Activated CD4-positive, alpha-beta T cell treated with anti-CD3 and anti-CD28 coated beads, Interleukin-2, amount 10 ng/mL, durations not matched to agents 24 days and 14 days (primary cell): ENCODE measurements at regions not wholly inside any gene's neighbourhood (a gene's known extent, or its start where the extent isn't known, plus 50 kb on each side); places are given as distances from the start of the nearest gene placed in this dataset.
"Not testable (repeated sequence)": the region's sequence is repeated elsewhere in the genome, so short reads cannot be mapped to it uniquely, and the experiment has no call there.

ENCODE experiments used
- DNase-seq: peaks from one replicate; pipeline ENCODE4 v3.0.0; 2022
- H3K27ac Mint-ChIP-seq: one replicate; pipeline ENCODE4 v1.8.0; 2022; ENCODE audit warnings: mild to moderate bottlenecking, mixed read lengths
- H3K27me3 Mint-ChIP-seq: one replicate; pipeline ENCODE4 v1.8.0; 2022; ENCODE audit warnings: mixed read lengths
- H3K36me3 Mint-ChIP-seq: one replicate; pipeline ENCODE4 v1.8.0; 2022; ENCODE audit warnings: low read depth, mild to moderate bottlenecking, mixed read lengths
- H3K4me1 Mint-ChIP-seq: one replicate; pipeline ENCODE4 v1.8.0; 2021; ENCODE audit warnings: mixed read lengths
- H3K4me3 Mint-ChIP-seq: one replicate; pipeline ENCODE4 v1.8.0; 2022; ENCODE audit warnings: mild to moderate bottlenecking, moderate library complexity, mixed read lengths
- H3K9me3 Mint-ChIP-seq: one replicate; pipeline ENCODE4 v1.8.0; 2021; ENCODE audit warnings: mixed read lengths
- intact Hi-C: fragments of 100-400 bp; cut with micrococcal nuclease; formaldehyde crosslinking; loops from one replicate; pipeline ENCODE4 v1.15.1; 2023

DNA sequence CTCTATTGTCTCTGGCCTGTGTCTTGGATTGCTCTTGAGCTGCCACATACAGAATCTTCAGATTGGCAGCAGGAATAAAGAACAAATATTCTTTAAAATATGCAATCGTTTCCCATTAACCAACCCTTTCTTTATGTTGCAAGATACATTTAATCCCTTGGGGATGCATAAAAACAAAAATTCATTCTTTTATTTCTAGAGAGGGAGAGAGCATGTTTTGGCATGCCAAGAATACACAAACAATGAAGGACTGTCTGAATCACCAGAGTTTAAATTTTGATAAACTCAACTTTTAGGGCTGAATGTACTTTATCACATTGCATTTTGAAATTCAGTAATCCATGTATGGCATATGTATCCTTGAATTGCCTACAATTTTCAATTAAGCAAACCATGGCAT, 154.3 kb upstream of the SEMA3D start:
- no peak overlapping the region for H3K27ac Mint-ChIP-seq
- H3K27me3 Mint-ChIP-seq = no peaks in the 10 kb centered on the region
- no peak overlapping the region for H3K4me3 Mint-ChIP-seq
- no peak for DNase-seq
- no peaks in the 10 kb centered on the region for H3K4me1 Mint-ChIP-seq
- intact Hi-C loops = no loop called here
- no peaks in the 10 kb centered on the region for H3K36me3 Mint-ChIP-seq
- H3K9me3 Mint-ChIP-seq = no peaks in the 10 kb centered on the region

DNA sequence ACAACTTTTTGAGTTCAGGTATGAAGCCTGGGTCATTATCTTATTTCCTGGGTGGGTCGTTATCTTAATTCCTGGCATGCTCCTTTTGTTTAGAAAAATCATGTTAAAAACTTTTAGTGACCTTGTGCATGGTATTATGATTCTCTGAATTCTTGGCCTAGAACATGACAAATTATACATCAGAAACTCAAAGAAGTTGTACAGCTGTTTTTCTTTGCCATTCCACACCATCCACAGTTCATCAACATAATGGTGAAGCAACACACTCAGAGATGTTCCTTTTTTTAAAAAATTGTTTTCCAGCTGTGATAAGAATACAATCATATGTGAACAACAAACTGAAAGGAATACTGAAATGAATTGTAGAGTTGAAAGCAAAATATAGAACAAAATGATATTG, 149.2 kb upstream of the SEMA3D start:
- Mint-ChIP-seq H3K27me3 (no peaks in the 10 kb centered on the region), H3K9me3 (no peaks in the 10 kb centered on the region), H3K4me1 (no peaks in the 10 kb centered on the region), H3K36me3 (no peaks in the 10 kb centered on the region), H3K4me3 (no peak overlapping the region), H3K27ac (no peak overlapping the region)
- DNase-seq = no peak
- intact Hi-C loops = no loop called here

DNA sequence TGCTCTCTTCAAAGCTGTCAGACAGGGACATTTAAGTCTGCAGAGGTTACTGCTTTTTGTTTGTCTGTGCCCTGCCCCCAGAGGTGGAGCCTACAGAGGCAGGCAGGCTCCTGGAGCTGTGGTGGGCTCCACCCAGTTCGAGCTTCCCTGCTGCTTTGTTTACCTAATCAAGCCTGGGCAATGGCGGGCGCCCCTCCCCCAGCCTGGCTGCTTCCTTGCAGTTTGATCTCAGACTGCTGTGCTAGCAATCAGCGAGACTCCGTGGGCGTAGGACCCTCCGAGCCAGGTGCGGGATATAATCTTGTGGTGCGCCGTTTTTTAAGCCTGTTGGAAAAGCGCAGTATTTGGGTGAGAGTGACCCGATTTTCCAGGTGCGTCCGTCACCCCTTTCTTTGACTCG, 148.3 kb upstream of the SEMA3D start:
- H3K27me3 Mint-ChIP-seq, intact Hi-C loops, H3K4me3 Mint-ChIP-seq: not testable (repeated sequence)

DNA sequence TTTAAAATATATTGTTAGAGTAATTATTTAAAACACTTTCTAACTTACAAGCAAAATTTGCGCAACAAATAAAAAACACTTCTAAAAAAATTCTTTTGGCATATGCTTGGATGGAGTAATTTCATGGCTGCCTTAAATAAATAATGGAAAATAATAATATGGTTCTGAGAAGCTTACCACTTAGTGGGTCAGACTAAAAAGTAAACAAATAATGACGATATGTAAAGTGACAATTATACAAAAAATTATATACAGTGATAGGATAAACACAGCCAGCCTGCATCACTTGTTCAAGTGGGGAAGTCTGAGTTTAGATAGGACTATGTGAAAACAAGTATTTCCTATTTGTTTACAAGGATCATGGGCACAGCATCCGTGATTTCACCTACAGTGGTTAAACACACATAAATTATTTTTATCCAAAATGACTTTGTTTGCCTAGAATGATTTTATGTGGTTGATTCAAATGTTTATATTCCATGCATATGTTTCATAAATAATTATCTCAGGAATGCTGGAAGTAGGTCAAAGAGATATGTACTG, 141.7 kb upstream of the SEMA3D start:
- Mint-ChIP-seq H3K27me3 (no peaks in the 10 kb centered on the region), H3K4me1 (no peaks in the 10 kb centered on the region), H3K4me3 (no peak overlapping the region), H3K27ac (no peak overlapping the region), H3K9me3 (no peaks in the 10 kb centered on the region), H3K36me3 (no peaks in the 10 kb centered on the region)
- DNase-seq = no peak
- intact Hi-C loops = no loop called here

More for the DNA sequence above, 148.3 kb upstream of the SEMA3D start:
- not testable (repeated sequence) for H3K9me3 Mint-ChIP-seq, DNase-seq, H3K36me3 Mint-ChIP-seq, H3K4me1 Mint-ChIP-seq, H3K27ac Mint-ChIP-seq

DNA sequence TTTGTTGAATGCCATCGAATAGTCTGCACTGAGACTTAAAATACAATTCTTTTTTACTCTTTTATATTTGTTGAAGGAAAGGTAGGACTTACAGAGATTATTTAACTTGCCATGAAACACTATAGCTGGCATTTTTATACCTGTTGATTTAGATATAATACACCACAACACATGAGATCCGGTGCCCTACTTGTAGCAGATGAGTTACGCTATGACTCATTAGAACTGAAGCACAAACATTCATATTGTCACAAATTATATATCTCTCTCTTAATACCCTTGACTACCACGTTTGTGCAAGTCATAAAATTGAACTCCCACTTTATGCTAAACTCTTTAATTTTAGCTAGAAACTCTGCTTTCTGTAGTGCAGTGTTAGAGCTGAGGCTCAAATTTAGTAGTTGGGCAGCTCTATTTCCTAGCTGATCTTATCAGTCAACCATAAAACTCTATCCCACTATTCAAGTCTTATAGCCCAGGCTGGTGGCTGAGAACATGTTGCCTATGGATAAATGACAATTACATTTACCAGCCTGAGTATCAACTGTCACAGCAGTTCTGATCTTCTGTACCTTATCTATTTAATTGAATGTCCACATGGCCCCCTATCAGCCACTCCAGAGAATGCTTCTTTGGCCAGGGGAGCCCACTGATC, 137.4 kb upstream of the SEMA3D start:
- no peak overlapping the region for H3K4me3 Mint-ChIP-seq
- H3K36me3 Mint-ChIP-seq = no peaks in the 10 kb centered on the region
- H3K27ac Mint-ChIP-seq = no peak overlapping the region
- no peaks in the 10 kb centered on the region for H3K4me1 Mint-ChIP-seq
- no peak for DNase-seq
- H3K27me3 Mint-ChIP-seq = no peaks in the 10 kb centered on the region
- H3K9me3 Mint-ChIP-seq = no peaks in the 10 kb centered on the region
- intact Hi-C loops = no loop called here

DNA sequence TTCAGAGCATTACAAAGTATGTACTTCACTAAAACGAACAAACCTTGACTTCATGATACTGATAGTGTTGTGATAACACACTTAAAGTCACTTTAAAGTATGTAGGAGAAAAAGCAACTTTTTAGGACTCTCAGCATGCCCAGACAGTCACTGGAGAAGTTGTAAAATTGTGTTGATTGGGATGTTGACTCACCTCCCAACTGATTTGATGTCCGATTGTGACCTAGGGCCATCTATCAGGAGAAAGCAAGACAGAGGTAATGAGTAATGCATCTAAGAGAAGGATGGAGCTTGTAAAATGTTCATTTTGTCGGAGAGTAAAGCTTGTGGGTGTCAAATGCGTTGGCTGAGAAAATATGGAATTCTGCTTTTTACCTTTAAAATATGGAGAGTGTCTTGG, 135.4 kb upstream of the SEMA3D start:
- no peak for DNase-seq
- H3K4me1 Mint-ChIP-seq = no peaks in the 10 kb centered on the region
- intact Hi-C loops = no loop called here
- H3K27ac Mint-ChIP-seq = no peak overlapping the region
- H3K27me3 Mint-ChIP-seq = no peaks in the 10 kb centered on the region
- H3K36me3 Mint-ChIP-seq = no peaks in the 10 kb centered on the region
- no peak overlapping the region for H3K4me3 Mint-ChIP-seq
- H3K9me3 Mint-ChIP-seq = no peaks in the 10 kb centered on the region

DNA sequence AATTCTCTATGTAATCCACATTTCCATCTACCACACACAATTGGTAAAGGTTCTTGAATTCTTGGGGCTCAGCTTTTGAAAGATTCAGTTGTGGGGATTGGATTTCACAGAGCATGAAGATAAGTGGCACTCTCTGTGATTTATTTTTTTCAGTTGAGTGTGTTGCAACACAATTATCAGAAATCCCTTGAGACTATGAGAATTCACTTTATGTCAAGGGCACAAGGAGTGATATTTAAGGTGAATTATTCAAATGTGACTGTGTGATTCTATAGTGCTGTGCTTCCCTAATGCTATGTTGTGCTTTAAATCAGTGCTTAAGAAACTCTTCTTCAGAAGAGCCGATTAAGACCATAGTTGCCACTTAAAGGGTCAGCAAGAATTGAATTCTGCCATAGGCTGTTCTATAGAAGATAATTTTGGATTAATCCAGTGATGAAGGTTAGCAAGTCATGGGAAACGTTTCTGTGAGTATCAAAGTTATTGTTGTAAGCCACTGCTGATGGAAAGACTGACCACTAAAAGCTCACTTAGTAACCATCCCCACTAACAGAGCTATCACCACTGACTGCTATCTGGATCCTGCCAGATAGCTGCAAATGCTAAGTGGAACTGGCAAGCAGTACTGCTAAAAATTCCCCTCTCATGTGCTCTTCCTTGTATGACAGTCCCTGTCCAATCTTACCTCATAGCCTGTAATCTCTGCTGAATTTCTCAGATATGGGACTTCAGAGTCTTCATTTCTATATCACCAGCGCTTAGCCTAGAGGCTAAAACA, 134.0 kb upstream of the SEMA3D start:
- Mint-ChIP-seq H3K27me3 (no peaks in the 10 kb centered on the region), H3K4me3 (no peak overlapping the region), H3K9me3 (no peaks in the 10 kb centered on the region), H3K36me3 (no peaks in the 10 kb centered on the region), H3K4me1 (no peaks in the 10 kb centered on the region), H3K27ac (no peak overlapping the region)
- intact Hi-C loops = no loop called here
- no peak for DNase-seq

DNA sequence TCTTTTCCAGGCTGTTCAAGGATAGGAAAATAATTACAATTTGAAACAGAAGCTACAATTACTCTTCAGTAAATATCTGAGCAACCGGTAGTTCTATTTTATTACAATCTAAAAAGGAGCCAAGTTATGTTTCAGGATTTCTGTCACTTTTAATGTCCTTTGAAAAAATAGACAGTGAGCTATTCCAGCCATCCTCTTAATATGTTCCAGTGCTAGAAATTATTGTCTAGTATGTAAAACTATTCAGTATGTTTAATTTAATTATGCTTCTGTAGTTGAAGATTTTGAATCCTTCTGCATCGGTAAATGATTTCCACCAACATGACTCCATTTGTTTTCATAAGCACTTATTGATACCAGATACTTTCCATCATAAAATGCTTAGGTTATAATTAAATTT, 129.6 kb upstream of the SEMA3D start:
- intact Hi-C loops = no loop called here

DNA sequence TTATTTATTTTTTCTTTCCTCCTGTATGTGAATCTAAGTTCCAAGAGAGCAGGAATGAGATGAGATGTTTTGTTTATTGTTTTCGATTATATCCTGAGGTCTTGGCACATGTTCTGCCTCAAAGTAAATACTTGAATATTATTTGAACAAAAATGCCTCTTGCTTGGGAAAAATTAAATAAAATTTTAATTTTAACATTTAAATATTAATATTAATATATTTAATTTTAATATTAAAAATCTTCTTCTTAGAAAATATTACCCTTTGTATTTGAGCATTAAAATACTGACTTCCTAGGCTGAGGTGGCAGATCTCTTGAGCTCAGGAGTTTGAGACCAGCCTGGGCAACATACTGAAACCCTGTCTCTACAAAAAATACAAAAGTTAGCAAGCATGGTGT, 123.4 kb upstream of the SEMA3D start:
- Mint-ChIP-seq H3K4me1 (no peaks in the 10 kb centered on the region), H3K27ac (no peak overlapping the region), H3K4me3 (no peak overlapping the region), H3K27me3 (no peaks in the 10 kb centered on the region), H3K36me3 (no peaks in the 10 kb centered on the region), H3K9me3 (no peaks in the 10 kb centered on the region)
- no peak for DNase-seq
- intact Hi-C loops = no loop called here

More for the DNA sequence above, 129.6 kb upstream of the SEMA3D start:
- Mint-ChIP-seq H3K4me1 (no peaks in the 10 kb centered on the region), H3K36me3 (no peaks in the 10 kb centered on the region), H3K27me3 (no peaks in the 10 kb centered on the region), H3K27ac (no peak overlapping the region), H3K4me3 (no peak overlapping the region), H3K9me3 (no peaks in the 10 kb centered on the region)
- no peak for DNase-seq

DNA sequence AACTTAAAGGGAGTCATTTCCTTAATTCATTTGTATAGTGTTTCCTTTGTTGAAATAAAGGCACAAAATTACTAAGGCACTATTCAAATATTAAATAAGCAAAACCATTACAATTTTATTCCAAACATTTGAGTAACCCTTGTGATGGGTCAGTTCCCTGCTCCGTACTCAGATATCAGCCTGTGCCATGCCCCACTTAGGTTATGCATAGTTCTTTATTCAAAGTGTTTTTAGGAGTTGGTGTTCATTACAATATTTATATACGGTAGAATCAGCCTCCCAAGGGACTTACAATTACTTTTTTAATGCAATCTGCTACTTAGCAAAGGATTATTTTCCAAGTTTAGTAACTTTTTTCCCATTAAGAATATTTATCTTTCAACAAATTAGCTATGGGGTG, 119.3 kb upstream of the SEMA3D start:
- Mint-ChIP-seq H3K9me3 (no peaks in the 10 kb centered on the region), H3K4me3 (no peak overlapping the region)

DNA sequence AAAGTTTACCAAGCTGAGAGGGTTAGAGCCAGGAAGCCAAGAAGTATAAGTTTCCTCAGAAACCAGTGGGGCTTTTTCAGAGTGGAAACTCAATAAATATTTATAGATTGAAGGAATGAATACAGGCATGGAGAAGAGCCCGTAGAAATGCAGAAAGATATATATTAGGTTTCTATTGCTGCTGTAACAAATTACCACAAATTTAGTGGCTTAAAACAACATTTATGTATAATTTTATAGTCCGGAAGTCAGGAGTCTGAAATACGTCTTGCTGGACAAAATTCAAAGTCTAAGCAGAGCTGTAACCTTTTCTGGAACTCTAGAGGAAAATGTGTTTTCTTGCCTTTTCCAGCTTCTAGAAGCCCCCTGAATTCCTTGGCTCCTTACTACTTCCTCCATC, 107.3 kb upstream of the SEMA3D start:
- Mint-ChIP-seq H3K4me3 (no peak overlapping the region), H3K9me3 (no peaks in the 10 kb centered on the region), H3K27ac (no peak overlapping the region), H3K4me1 (no peaks in the 10 kb centered on the region), H3K27me3 (no peaks in the 10 kb centered on the region), H3K36me3 (no peaks in the 10 kb centered on the region)
- intact Hi-C loops = no loop called here
- no peak for DNase-seq

More for the DNA sequence above, 119.3 kb upstream of the SEMA3D start:
- H3K4me1 Mint-ChIP-seq = no peaks in the 10 kb centered on the region
- no peaks in the 10 kb centered on the region for H3K27me3 Mint-ChIP-seq
- DNase-seq = no peak
- intact Hi-C loops = no loop called here
- no peaks in the 10 kb centered on the region for H3K36me3 Mint-ChIP-seq
- H3K27ac Mint-ChIP-seq = no peak overlapping the region

DNA sequence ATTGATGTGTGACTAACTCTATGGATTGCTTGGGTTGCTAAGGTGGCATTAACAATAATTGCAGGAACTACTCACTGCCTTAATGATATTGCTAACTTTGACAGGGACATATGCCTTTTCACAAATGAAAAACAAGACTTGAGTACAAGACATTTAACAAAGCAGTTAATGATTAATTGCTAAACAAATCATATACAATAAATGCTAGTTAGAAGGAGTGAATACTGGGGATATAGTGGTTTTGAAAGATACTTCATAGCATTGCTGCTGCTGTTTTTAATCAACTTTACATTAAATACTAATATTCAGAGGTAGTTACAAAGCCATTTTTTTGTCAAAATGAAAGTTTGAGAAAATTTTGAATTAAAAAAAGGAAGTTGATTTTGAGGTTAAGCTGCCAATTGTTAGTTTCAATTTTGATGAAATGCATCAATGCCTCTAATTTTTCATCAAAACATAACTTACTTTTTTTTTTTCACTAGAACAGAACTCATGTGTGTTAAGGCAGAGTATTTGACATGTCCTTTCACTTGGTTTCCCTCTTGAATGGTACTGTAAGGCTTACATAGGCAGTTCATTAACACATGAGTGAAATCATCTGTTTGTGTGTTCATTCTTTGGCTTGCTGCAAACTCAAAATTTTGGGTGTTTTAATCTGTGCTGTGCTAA, 106.2 kb upstream of the SEMA3D start:
- no peaks in the 10 kb centered on the region for H3K4me1 Mint-ChIP-seq
- no peak for DNase-seq
- no peaks in the 10 kb centered on the region for H3K9me3 Mint-ChIP-seq
- no peak overlapping the region for H3K27ac Mint-ChIP-seq
- intact Hi-C loops = no loop called here
- no peaks in the 10 kb centered on the region for H3K36me3 Mint-ChIP-seq
- H3K27me3 Mint-ChIP-seq = no peaks in the 10 kb centered on the region
- H3K4me3 Mint-ChIP-seq = no peak overlapping the region

DNA sequence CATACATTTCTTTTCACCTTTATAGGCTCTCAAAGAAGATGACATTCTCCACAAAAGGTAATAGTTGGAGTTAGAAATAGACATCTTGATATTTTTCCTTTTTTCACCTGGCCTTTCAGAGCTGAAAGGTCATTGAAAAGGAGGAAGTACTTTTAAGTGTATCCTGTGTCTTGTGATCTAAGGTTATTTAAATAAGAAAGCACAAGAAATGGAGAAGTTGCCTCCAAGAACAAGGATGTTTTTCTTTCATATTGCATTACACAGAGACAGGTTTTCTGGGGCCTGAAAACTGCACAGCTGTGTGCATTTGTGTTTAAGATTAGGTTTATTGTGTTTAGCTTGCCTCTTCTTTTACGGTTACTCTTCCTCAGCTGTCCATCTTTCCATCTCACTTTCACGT, 103.4 kb upstream of the SEMA3D start:
- Mint-ChIP-seq H3K4me1 (no peaks in the 10 kb centered on the region), H3K4me3 (no peak overlapping the region), H3K27ac (no peak overlapping the region), H3K27me3 (no peaks in the 10 kb centered on the region), H3K36me3 (no peaks in the 10 kb centered on the region), H3K9me3 (no peaks in the 10 kb centered on the region)
- no peak for DNase-seq
- intact Hi-C loops = no loop called here

DNA sequence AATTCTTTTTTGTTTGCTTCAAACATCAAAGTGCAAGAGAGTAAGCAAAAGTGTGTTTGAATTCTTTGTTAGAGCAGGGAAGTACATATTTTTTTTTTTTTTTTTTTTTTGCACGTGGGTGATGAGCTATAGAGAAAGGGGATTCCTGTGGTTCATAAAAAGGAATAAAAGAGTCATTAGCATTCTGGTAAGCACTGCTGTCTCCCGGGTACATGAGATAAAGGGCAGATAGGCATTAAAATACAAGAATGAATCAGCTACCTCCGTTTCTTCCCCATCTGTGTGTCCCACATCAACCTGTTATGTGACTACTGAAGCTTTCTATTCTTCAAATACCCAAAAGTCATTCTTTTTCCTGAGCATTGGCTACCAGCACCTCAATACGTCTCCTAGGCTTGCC, 102.4 kb upstream of the SEMA3D start:
- H3K4me1 Mint-ChIP-seq = no peaks in the 10 kb centered on the region
- intact Hi-C loops = no loop called here
- H3K9me3 Mint-ChIP-seq = no peaks in the 10 kb centered on the region
- H3K4me3 Mint-ChIP-seq = no peak overlapping the region
- no peaks in the 10 kb centered on the region for H3K27me3 Mint-ChIP-seq
- DNase-seq = no peak
- no peaks in the 10 kb centered on the region for H3K36me3 Mint-ChIP-seq
- no peak overlapping the region for H3K27ac Mint-ChIP-seq
